ENCODE measurements at regions not wholly inside any gene's neighbourhood (a gene's known extent, or its start where the extent isn't known, plus 50 kb on each side); places are given as distances from the start of the nearest gene placed in this dataset.

DNA sequence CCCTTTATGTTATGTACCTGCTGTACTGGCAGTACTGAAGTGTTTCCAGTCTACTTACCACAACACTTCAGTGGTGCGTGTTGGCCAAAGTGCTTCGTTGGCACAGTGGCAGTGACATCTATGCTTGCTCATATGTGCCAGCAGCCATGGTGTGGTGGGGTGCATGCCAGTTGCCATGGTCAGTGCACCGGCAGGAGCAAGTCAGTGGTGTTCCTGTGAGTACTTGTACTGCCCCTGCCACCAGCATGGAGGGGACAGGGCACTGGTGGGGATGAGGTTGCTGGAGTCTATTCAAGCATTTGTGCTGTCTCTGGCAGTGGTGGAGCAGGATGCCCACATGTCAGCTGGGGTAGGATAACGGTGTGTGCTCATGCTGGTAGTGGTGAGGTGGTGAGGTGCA, 800.0 kb downstream of the TRHDE start:
- DNase-seq (ENCODE audit: low spot score) = no peak
- Histone ChIP-seq H3K4me1 (ENCODE audit: control insufficient read depth in 4 of 4, insufficient read depth in 4 of 4, low read length in 3 of 4) (peaks cover 0 to 15% (median 9%) of the 10 kb centered on the region in 4 donors), H3K36me3 (ENCODE audit: control insufficient read depth in 4 of 4, insufficient read depth in 3 of 4, low read depth in 1 of 4, low read length in 3 of 4) (no peaks in the 10 kb centered on the region), H3K9me3 (ENCODE audit: control insufficient read depth in 4 of 4, low read length in 3 of 4) (no peaks in the 10 kb centered on the region), H3K9ac (ENCODE audit: low read depth in 1 of 2, low read length in 2 of 2) (no peak overlapping the region), H3K4me3 (ENCODE audit: low read depth in 1 of 3, low read length in 3 of 3) (no peak overlapping the region), H3K27me3 (ENCODE audit: control insufficient read depth in 4 of 4, insufficient read depth in 4 of 4, low read length in 3 of 4) (no peaks in the 10 kb centered on the region), H3K27ac (ENCODE audit: low read depth in 1 of 2, low read length in 2 of 2) (no peak overlapping the region)
- TF ChIP-seq, protein P1, sequence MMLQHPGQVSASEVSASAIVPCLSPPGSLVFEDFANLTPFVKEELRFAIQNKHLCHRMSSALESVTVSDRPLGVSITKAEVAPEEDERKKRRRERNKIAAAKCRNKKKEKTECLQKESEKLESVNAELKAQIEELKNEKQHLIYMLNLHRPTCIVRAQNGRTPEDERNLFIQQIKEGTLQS (IDR thresholded peaks at IDR 0.05) = no peak
- no peak for TF ChIP-seq RAD21 (IDR thresholded peaks at IDR 0.05)
- TF ChIP-seq GABPA (IDR thresholded peaks at IDR 0.05 in 1 of 2, conservative IDR thresholded peaks at IDR 0.05 in 1 of 2) = no peak
- TF ChIP-seq, protein P2, sequence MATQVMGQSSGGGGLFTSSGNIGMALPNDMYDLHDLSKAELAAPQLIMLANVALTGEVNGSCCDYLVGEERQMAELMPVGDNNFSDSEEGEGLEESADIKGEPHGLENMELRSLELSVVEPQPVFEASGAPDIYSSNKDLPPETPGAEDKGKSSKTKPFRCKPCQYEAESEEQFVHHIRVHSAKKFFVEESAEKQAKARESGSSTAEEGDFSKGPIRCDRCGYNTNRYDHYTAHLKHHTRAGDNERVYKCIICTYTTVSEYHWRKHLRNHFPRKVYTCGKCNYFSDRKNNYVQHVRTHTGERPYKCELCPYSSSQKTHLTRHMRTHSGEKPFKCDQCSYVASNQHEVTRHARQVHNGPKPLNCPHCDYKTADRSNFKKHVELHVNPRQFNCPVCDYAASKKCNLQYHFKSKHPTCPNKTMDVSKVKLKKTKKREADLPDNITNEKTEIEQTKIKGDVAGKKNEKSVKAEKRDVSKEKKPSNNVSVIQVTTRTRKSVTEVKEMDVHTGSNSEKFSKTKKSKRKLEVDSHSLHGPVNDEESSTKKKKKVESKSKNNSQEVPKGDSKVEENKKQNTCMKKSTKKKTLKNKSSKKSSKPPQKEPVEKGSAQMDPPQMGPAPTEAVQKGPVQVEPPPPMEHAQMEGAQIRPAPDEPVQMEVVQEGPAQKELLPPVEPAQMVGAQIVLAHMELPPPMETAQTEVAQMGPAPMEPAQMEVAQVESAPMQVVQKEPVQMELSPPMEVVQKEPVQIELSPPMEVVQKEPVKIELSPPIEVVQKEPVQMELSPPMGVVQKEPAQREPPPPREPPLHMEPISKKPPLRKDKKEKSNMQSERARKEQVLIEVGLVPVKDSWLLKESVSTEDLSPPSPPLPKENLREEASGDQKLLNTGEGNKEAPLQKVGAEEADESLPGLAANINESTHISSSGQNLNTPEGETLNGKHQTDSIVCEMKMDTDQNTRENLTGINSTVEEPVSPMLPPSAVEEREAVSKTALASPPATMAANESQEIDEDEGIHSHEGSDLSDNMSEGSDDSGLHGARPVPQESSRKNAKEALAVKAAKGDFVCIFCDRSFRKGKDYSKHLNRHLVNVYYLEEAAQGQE (IDR thresholded peaks at IDR 0.05) = no peak
- TF ChIP-seq, protein P3, sequence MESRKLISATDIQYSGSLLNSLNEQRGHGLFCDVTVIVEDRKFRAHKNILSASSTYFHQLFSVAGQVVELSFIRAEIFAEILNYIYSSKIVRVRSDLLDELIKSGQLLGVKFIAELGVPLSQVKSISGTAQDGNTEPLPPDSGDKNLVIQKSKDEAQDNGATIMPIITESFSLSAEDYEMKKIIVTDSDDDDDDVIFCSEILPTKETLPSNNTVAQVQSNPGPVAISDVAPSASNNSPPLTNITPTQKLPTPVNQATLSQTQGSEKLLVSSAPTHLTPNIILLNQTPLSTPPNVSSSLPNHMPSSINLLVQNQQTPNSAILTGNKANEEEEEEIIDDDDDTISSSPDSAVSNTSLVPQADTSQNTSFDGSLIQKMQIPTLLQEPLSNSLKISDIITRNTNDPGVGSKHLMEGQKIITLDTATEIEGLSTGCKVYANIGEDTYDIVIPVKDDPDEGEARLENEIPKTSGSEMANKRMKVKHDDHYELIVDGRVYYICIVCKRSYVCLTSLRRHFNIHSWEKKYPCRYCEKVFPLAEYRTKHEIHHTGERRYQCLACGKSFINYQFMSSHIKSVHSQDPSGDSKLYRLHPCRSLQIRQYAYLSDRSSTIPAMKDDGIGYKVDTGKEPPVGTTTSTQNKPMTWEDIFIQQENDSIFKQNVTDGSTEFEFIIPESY (IDR thresholded peaks at IDR 0.05) = no peak
- TF ChIP-seq HNF4G (IDR thresholded peaks at IDR 0.05) = no peak
- TF ChIP-seq FOXA1 (IDR thresholded peaks at IDR 0.05) = no peak
- TF ChIP-seq RXRA (IDR thresholded peaks at IDR 0.05) = no peak
- TF ChIP-seq NR2F2 (IDR thresholded peaks at IDR 0.05) = no peak
- WGBS = 93% methylated on average over 4 of the region's 4 CpGs

DNA sequence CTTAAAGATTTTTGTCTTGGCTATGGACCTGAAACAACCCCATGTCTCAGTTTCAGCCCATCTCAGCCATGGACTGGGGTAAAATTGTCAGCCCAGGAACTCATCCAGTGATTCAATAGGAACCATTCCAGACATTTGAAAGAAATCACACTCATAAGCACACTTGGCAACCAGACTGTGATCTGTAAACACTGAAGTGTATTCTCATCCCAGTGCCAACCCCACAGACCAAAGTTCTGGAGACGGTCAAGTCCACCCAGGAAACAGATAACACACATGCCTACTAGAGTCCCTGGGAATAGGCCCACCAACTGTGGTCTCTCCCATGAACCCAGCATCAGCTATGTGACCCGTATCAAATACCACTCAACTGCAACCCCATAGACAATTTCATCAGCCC, 804.6 kb downstream of the TRHDE start:
- Histone ChIP-seq H3K9me3 (ENCODE audit: control insufficient read depth in 4 of 4, low read length in 3 of 4) (no peaks in the 10 kb centered on the region), H3K27ac (ENCODE audit: low read depth in 1 of 2, low read length in 2 of 2) (peak overlapping the region; percentile 1 to 52), H3K4me3 (ENCODE audit: low read depth in 1 of 3, low read length in 3 of 3) (no peak overlapping the region), H3K4me1 (ENCODE audit: control insufficient read depth in 4 of 4, insufficient read depth in 4 of 4, low read length in 3 of 4) (peaks cover 0 to 16% (median 9%) of the 10 kb centered on the region in 4 donors), H3K9ac (ENCODE audit: low read depth in 1 of 2, low read length in 2 of 2) (no peak overlapping the region), H3K36me3 (ENCODE audit: control insufficient read depth in 4 of 4, insufficient read depth in 3 of 4, low read depth in 1 of 4, low read length in 3 of 4) (no peaks in the 10 kb centered on the region), H3K27me3 (ENCODE audit: control insufficient read depth in 4 of 4, insufficient read depth in 4 of 4, low read length in 3 of 4) (no peaks in the 10 kb centered on the region)
- TF ChIP-seq, protein P4, sequence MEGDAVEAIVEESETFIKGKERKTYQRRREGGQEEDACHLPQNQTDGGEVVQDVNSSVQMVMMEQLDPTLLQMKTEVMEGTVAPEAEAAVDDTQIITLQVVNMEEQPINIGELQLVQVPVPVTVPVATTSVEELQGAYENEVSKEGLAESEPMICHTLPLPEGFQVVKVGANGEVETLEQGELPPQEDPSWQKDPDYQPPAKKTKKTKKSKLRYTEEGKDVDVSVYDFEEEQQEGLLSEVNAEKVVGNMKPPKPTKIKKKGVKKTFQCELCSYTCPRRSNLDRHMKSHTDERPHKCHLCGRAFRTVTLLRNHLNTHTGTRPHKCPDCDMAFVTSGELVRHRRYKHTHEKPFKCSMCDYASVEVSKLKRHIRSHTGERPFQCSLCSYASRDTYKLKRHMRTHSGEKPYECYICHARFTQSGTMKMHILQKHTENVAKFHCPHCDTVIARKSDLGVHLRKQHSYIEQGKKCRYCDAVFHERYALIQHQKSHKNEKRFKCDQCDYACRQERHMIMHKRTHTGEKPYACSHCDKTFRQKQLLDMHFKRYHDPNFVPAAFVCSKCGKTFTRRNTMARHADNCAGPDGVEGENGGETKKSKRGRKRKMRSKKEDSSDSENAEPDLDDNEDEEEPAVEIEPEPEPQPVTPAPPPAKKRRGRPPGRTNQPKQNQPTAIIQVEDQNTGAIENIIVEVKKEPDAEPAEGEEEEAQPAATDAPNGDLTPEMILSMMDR (IDR thresholded peaks at IDR 0.05; ENCODE audit: low read depth, low read length, missing input control) = no peak
- TF ChIP-seq RAD21 (IDR thresholded peaks at IDR 0.05) (peak; percentile 41 to 52), HNF4A (conservative IDR thresholded peaks at IDR 0.05) (peak; percentile 88 to 94), GABPA (IDR thresholded peaks at IDR 0.05 in 1 of 2, conservative IDR thresholded peaks at IDR 0.05 in 1 of 2) (no peak), RXRA (IDR thresholded peaks at IDR 0.05) (peak; percentile 39 to 75), EGR1 (IDR thresholded peaks at IDR 0.05; ENCODE audit: low read depth in 2 of 2) (no peak), TAF1 (conservative IDR thresholded peaks at IDR 0.05) (no peak), YY1 (IDR thresholded peaks at IDR 0.05) (peak; percentile 52), SP1 (IDR thresholded peaks at IDR 0.05) (peak; percentile 59), FOXA2 (IDR thresholded peaks at IDR 0.05) (peak; percentile 92), HNF4G (IDR thresholded peaks at IDR 0.05) (peak; percentile 40), FOXA1 (IDR thresholded peaks at IDR 0.05) (peak; percentile 83), JUND (IDR thresholded peaks at IDR 0.05) (peak in 1 of 2 donors; percentile 74)
- TF ChIP-seq, protein P3 (IDR thresholded peaks at IDR 0.05) = peak; percentile 32
- TF ChIP-seq, protein P1 (IDR thresholded peaks at IDR 0.05) = peak; percentile 36
- TF ChIP-seq, protein P5, sequence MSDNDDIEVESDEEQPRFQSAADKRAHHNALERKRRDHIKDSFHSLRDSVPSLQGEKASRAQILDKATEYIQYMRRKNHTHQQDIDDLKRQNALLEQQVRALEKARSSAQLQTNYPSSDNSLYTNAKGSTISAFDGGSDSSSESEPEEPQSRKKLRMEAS (IDR thresholded peaks at IDR 0.05) = peak; percentile 57
- TF ChIP-seq, protein P2 (IDR thresholded peaks at IDR 0.05) = no peak
- WGBS = 37% methylated on average over 2 of the region's 2 CpGs
- DNase-seq (ENCODE audit: low spot score) = no peak
